HEK293T (cell line): ENCODE measurements at regions not wholly inside any gene's neighbourhood (a gene's known extent, or its start where the extent isn't known, plus 50 kb on each side); places are given as distances from the start of the nearest gene placed in this dataset.

ENCODE experiments used
- BHLHE40 ChIP-seq: fragments of 450-650 bp; IDR thresholded peaks from 2 replicates; pipeline ENCODE4 v1.6.1; 2016; ENCODE audit warnings: mild to moderate bottlenecking, moderate library complexity, borderline replicate concordance
- FOXA1 ChIP-seq: fragments of 450-650 bp; IDR thresholded peaks from 2 replicates; pipeline ENCODE4 v1.6.1; 2016; ENCODE audit warnings: mild to moderate bottlenecking
- FOXK2 ChIP-seq: fragments of 450-650 bp; IDR thresholded peaks from 2 replicates; pipeline ENCODE4 v1.6.1; 2016; ENCODE audit warnings: mild to moderate bottlenecking
- FOXM1 ChIP-seq: fragments of 450-650 bp; IDR thresholded peaks from 2 replicates; pipeline ENCODE4 v1.6.1; 2017; ENCODE audit warnings: mild to moderate bottlenecking, borderline replicate concordance
- SP1 ChIP-seq: fragments of 450-650 bp; IDR thresholded peaks from 2 replicates; pipeline ENCODE4 v1.6.1; 2017
- SUZ12 ChIP-seq: fragments of 450-650 bp; IDR thresholded peaks from 2 replicates; pipeline ENCODE4 v1.6.1; 2016; ENCODE audit warnings: mild to moderate bottlenecking
- TARDBP ChIP-seq: fragments of 450-650 bp; IDR thresholded peaks from 2 replicates; pipeline ENCODE4 v1.6.1; 2016
- ZNF384 ChIP-seq: fragments of 450-650 bp; IDR thresholded peaks from 2 replicates; pipeline ENCODE4 v1.6.1; 2016

GRCh38 chr3:78462021-78462420 lies 1305.8 kb downstream of the ROBO1 start:
- TF ChIP-seq TARDBP: no peak
- no peak for TF ChIP-seq FOXK2
- TF ChIP-seq ZNF384: no peak
- TF ChIP-seq SUZ12: no peak
- no peak for TF ChIP-seq SP1
- TF ChIP-seq FOXM1: no peak
- no peak for TF ChIP-seq FOXA1
- no peak for TF ChIP-seq BHLHE40
